ENCODE measurements at regions not wholly inside any gene's neighbourhood (a gene's known extent, or its start where the extent isn't known, plus 50 kb on each side); places are given as distances from the start of the nearest gene placed in this dataset.

GRCh38 chr4:166501941-166502382, 628.9 kb downstream of the TLL1 start:
- no peak for TF ChIP-seq POLR2A (IDR thresholded peaks at IDR 0.05)
- TF ChIP-seq CTCF (IDR thresholded peaks at IDR 0.05): no peak

Data from sigmoid colon (tissue), 3 donors.